ENCODE measurements at regions not wholly inside any gene's neighbourhood (a gene's known extent, or its start where the extent isn't known, plus 50 kb on each side); places are given as distances from the start of the nearest gene placed in this dataset.

- Histone ChIP-seq H3K4me3 (ENCODE audit: low read depth in 2 of 2, low read length in 2 of 2) (no peak overlapping the region), H3K36me3 (ENCODE audit: control insufficient read depth, insufficient read depth, low read length) (no peaks in the 10 kb centered on the region), H3K4me1 (ENCODE audit: control insufficient read depth, insufficient read depth, low read length) (no peaks in the 10 kb centered on the region), H3K27ac (ENCODE audit: low read length) (no peak overlapping the region), H3K9me3 (ENCODE audit: control insufficient read depth, insufficient read depth, low read depth, low read length) (no peaks in the 10 kb centered on the region), H3K27me3 (ENCODE audit: control insufficient read depth, insufficient read depth, low read length) (peaks cover 5% of the 10 kb centered on the region; the same call in 1 of the 2 replicates)
- BruUV-seq (replicated peaks) = no TSS peak
- TF ChIP-seq TCF7L2 (IDR thresholded peaks at IDR 0.05; ENCODE audit: low read depth, low read length) (no peak), REST (IDR thresholded peaks at IDR 0.05; ENCODE audit: insufficient read depth in 1 of 2, low read depth in 2 of 2, low read length in 1 of 2) (no peak), SIN3A (IDR thresholded peaks at IDR 0.05; ENCODE audit: borderline replicate concordance, insufficient read depth, low read depth, low read length) (no peak), POLR2AphosphoS5 (IDR thresholded peaks at IDR 0.05; ENCODE audit: low read depth, low read length) (no peak)
- TF ChIP-seq, protein P1, sequence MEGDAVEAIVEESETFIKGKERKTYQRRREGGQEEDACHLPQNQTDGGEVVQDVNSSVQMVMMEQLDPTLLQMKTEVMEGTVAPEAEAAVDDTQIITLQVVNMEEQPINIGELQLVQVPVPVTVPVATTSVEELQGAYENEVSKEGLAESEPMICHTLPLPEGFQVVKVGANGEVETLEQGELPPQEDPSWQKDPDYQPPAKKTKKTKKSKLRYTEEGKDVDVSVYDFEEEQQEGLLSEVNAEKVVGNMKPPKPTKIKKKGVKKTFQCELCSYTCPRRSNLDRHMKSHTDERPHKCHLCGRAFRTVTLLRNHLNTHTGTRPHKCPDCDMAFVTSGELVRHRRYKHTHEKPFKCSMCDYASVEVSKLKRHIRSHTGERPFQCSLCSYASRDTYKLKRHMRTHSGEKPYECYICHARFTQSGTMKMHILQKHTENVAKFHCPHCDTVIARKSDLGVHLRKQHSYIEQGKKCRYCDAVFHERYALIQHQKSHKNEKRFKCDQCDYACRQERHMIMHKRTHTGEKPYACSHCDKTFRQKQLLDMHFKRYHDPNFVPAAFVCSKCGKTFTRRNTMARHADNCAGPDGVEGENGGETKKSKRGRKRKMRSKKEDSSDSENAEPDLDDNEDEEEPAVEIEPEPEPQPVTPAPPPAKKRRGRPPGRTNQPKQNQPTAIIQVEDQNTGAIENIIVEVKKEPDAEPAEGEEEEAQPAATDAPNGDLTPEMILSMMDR (IDR thresholded peaks at IDR 0.05) = no peak
- ChIA-PET CTCF (no interaction called here), POLR2A (no interaction called here)
- intact Hi-C loops (cut with micrococcal nuclease; ENCODE audit: unreplicated experiment) = no loop called here
- DNase-seq (ENCODE audit: low read depth, low spot score) = no peak
- ATAC-seq = no peak
- in situ Hi-C loops (cut with HindIII; ENCODE audit: low pct_unique_long_range_greater_than_20kb, low sequenced_read_pairs) = no loop called here
Measured at GRCh38 chr12:76948879-76949278, 70.1 kb upstream of the CSRP2 start.

DNA sequence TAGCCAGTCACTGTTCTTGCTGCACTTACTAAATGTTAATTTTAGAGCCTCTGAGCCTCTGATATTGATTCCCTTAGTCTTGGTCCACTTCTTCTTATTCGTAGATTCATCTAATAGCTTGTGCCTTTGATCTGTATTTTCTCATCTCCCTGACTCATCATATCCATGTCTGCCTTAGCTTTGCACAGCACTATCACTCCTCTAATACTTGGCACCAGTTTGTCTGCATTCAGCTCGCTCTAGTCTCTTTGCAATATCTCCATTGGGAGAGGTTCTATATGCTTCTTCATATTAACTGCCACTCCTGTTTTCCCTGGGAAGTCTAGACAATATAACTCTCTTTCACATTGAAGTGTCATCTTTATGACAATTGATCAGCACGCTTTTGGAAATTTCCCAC, 68.5 kb upstream of the CSRP2 start:
- Histone ChIP-seq H3K27ac (ENCODE audit: low read length) (no peak overlapping the region), H3K4me1 (ENCODE audit: control insufficient read depth, insufficient read depth, low read length) (no peaks in the 10 kb centered on the region), H3K4me3 (ENCODE audit: low read depth in 2 of 2, low read length in 2 of 2) (no peak overlapping the region), H3K36me3 (ENCODE audit: control insufficient read depth, insufficient read depth, low read length) (no peaks in the 10 kb centered on the region), H3K9me3 (ENCODE audit: control insufficient read depth, insufficient read depth, low read depth, low read length) (no peaks in the 10 kb centered on the region), H3K27me3 (ENCODE audit: control insufficient read depth, insufficient read depth, low read length) (peaks cover 5% of the 10 kb centered on the region; the same call in 1 of the 2 replicates)
- DNase-seq (ENCODE audit: low read depth, low spot score) = no peak
- in situ Hi-C loops (cut with HindIII; ENCODE audit: low pct_unique_long_range_greater_than_20kb, low sequenced_read_pairs) (no loop called here), intact Hi-C loops (cut with micrococcal nuclease; ENCODE audit: unreplicated experiment) (no loop called here)
- BruUV-seq (replicated peaks) = no TSS peak
- no peak for ATAC-seq
- TF ChIP-seq REST (IDR thresholded peaks at IDR 0.05; ENCODE audit: insufficient read depth in 1 of 2, low read depth in 2 of 2, low read length in 1 of 2) = no peak
- no peak for TF ChIP-seq POLR2AphosphoS5 (IDR thresholded peaks at IDR 0.05; ENCODE audit: low read depth, low read length)
- TF ChIP-seq SIN3A (IDR thresholded peaks at IDR 0.05; ENCODE audit: borderline replicate concordance, insufficient read depth, low read depth, low read length) = no peak
- ChIA-PET POLR2A (no interaction called here), CTCF (no interaction called here)
